ENCODE measurements at regions not wholly inside any gene's neighbourhood (a gene's known extent, or its start where the extent isn't known, plus 50 kb on each side); places are given as distances from the start of the nearest gene placed in this dataset.

DNA sequence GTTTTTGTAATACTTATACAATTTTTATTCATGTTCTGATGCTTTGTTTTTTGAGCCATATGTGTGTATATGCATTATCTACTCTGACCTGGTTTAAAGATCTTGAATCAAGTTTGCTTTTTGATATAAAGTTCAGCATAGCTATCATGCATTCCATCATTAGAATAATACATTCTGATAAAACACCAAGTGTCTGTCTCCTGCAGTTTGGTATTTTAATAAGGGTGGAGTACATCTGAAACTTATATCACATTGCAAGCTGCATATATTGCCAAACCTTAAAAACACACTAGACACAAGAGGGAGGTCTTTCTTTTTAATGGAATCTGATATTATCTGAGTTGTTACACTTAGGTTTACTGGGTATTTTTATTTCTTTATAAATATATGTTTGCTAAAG, 102.8 kb upstream of the ADAMTSL1 start (continued):
- no peak for TF ChIP-seq ELF4 (CRISPR knock-in tag; IDR thresholded peaks at IDR 0.05)
- TF ChIP-seq MNT (conservative IDR thresholded peaks at IDR 0.05), result no peak
- TF ChIP-seq, protein P1, sequence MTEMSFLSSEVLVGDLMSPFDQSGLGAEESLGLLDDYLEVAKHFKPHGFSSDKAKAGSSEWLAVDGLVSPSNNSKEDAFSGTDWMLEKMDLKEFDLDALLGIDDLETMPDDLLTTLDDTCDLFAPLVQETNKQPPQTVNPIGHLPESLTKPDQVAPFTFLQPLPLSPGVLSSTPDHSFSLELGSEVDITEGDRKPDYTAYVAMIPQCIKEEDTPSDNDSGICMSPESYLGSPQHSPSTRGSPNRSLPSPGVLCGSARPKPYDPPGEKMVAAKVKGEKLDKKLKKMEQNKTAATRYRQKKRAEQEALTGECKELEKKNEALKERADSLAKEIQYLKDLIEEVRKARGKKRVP (CRISPR knock-in tag; IDR thresholded peaks at IDR 0.05), result no peak

DNA sequence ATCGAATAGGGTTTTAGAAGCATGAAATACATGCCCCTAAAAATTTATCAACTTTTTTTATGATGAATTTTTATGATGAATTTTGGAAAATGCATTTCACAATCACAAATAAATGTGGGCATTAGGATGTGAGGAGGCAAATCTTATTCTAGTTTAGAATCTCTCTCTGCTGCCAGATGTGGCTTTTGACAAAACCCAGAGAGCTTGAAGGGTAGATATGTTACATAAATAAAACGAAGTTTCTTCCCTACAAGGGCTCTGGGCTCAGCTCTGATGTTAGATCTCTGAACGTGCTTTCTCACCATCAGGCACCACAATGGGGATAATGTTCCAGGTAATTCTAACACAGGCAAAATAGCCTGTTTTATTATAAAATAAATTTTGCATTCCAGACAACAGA, 102.3 kb upstream of the ADAMTSL1 start:
- H3K27ac ChIP-seq (ENCODE audit: extremely low read depth, low read depth, low read length), result no peak overlapping the region
- H3K27me3 ChIP-seq (ENCODE audit: control insufficient read depth in 2 of 2, insufficient read depth in 2 of 2, low read length in 2 of 2), result no peaks in the 10 kb centered on the region
- in situ Hi-C loops (cut with MboI), result no loop called here
- FAIRE-seq, result no peak
- H4K20me1 ChIP-seq (replicated peaks; ENCODE audit: control insufficient read depth, insufficient read depth, low read length), result no peaks in the 10 kb centered on the region
- DNase-seq (ENCODE audit: extremely low read depth in 1 of 4, low spot score in 3 of 4), result no peak
- H2AFZ ChIP-seq (ENCODE audit: low read depth, low read length), result no peak overlapping the region
- H3K9me1 ChIP-seq (ENCODE audit: control insufficient read depth, insufficient read depth, low read length), result no peaks in the 10 kb centered on the region
- no peaks in the 10 kb centered on the region for H3K4me1 ChIP-seq (replicated peaks in 1 of 2; ENCODE audit: control insufficient read depth in 2 of 2, insufficient read depth in 2 of 2, low read length in 2 of 2)
- H3K9ac ChIP-seq (ENCODE audit: insufficient read depth in 1 of 2, low read depth in 2 of 2, low read length in 2 of 2), result no peak overlapping the region
- H3K79me2 ChIP-seq (ENCODE audit: control insufficient read depth, insufficient read depth, low read length), result no peaks in the 10 kb centered on the region
- H3K4me3 ChIP-seq, result no peak overlapping the region
- no peaks in the 10 kb centered on the region for H3K36me3 ChIP-seq (ENCODE audit: control insufficient read depth, insufficient read depth, low read length)
- no peaks in the 10 kb centered on the region for H3K9me3 ChIP-seq (replicated peaks; ENCODE audit: control insufficient read depth, insufficient read depth, low read depth, low read length)
- 0% methylated on average over 3 of the region's 3 CpGs for WGBS (ENCODE audit: insufficient coverage, low coverage, missing lambda C conversion rate)
- BruUV-seq (replicated peaks), result no TSS peak
- ChIA-PET POLR2A (no interaction called here), CTCF (ENCODE audit: low intra/inter-chr PET ratio) (no interaction called here)
- no peak for ATAC-seq
- no peak overlapping the region for H3K4me2 ChIP-seq (ENCODE audit: insufficient read depth, low read length)
- TF ChIP-seq KAT2B (IDR thresholded peaks at IDR 0.05; ENCODE audit: low read depth, low read length) (no peak), ETS2 (tag; IDR thresholded peaks at IDR 0.05; ENCODE audit: borderline replicate concordance, poor library complexity, severe bottlenecking) (no peak), ZKSCAN1 (IDR thresholded peaks at IDR 0.05; ENCODE audit: low read depth, low read length) (no peak), ZNF263 (CRISPR knock-in tag; IDR thresholded peaks at IDR 0.05; ENCODE audit: borderline replicate concordance) (no peak), BMI1 (IDR thresholded peaks at IDR 0.05; ENCODE audit: low read length) (no peak), RBM34 (IDR thresholded peaks at IDR 0.05; ENCODE audit: borderline replicate concordance, insufficient read depth, low read length) (no peak), MTA1 (IDR thresholded peaks at IDR 0.05; ENCODE audit: borderline replicate concordance) (no peak), RBM25 (IDR thresholded peaks at IDR 0.05; ENCODE audit: low read depth, low read length, severe bottlenecking) (no peak), USF2 (CRISPR knock-in tag; IDR thresholded peaks at IDR 0.05) (no peak), MIER1 (IDR thresholded peaks at IDR 0.05; ENCODE audit: low read depth) (no peak), SETDB1 (IDR thresholded peaks at IDR 0.05; ENCODE audit: low read length) (no peak)
- TF ChIP-seq, protein P2, sequence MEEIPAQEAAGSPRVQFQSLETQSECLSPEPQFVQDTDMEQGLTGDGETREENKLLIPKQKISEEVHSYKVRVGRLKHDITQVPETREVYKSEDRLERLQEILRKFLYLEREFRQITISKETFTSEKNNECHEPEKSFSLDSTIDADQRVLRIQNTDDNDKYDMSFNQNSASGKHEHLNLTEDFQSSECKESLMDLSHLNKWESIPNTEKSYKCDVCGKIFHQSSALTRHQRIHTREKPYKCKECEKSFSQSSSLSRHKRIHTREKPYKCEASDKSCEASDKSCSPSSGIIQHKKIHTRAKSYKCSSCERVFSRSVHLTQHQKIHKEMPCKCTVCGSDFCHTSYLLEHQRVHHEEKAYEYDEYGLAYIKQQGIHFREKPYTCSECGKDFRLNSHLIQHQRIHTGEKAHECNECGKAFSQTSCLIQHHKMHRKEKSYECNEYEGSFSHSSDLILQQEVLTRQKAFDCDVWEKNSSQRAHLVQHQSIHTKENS (CRISPR knock-in tag; IDR thresholded peaks at IDR 0.05), result no peak
- intact Hi-C loops (cut with micrococcal nuclease), result no loop called here

Measured in K562 (cell line).